ENCODE measurements at regions not wholly inside any gene's neighbourhood (a gene's known extent, or its start where the extent isn't known, plus 50 kb on each side); places are given as distances from the start of the nearest gene placed in this dataset.

GRCh38 chr1:104459886-104460285 lies 710.2 kb downstream of the AMY1C start:
- no peak overlapping the region for H3K4me3 ChIP-seq (replicated peaks in 1 of 3; ENCODE audit: insufficient read depth in 1 of 3, low read depth in 1 of 3, low read length in 3 of 3)
- no peak overlapping the region for H3K27ac ChIP-seq (ENCODE audit: insufficient read depth, low read depth, low read length)
- dilution Hi-C loops (cut with MboI; ENCODE audit: extremely low pct_ligation_motif_present, low sequenced_read_pairs) (no loop called here), intact Hi-C loops (cut with micrococcal nuclease) (no loop called here)
- TF ChIP-seq POLR2A (IDR thresholded peaks at IDR 0.05; ENCODE audit: low read depth, low read length): no peak
- TF ChIP-seq FOS (IDR thresholded peaks at IDR 0.05; ENCODE audit: borderline replicate concordance, insufficient read depth, low read length): no peak
- TF ChIP-seq JUN (IDR thresholded peaks at IDR 0.05; ENCODE audit: borderline replicate concordance, insufficient read depth, insufficient read length, low read depth): no peak
- no peak for TF ChIP-seq GATA2 (IDR thresholded peaks at IDR 0.05; ENCODE audit: insufficient read depth, insufficient read length, low read depth, low read length)
- TF ChIP-seq, protein P1, sequence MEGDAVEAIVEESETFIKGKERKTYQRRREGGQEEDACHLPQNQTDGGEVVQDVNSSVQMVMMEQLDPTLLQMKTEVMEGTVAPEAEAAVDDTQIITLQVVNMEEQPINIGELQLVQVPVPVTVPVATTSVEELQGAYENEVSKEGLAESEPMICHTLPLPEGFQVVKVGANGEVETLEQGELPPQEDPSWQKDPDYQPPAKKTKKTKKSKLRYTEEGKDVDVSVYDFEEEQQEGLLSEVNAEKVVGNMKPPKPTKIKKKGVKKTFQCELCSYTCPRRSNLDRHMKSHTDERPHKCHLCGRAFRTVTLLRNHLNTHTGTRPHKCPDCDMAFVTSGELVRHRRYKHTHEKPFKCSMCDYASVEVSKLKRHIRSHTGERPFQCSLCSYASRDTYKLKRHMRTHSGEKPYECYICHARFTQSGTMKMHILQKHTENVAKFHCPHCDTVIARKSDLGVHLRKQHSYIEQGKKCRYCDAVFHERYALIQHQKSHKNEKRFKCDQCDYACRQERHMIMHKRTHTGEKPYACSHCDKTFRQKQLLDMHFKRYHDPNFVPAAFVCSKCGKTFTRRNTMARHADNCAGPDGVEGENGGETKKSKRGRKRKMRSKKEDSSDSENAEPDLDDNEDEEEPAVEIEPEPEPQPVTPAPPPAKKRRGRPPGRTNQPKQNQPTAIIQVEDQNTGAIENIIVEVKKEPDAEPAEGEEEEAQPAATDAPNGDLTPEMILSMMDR (IDR thresholded peaks at IDR 0.05; ENCODE audit: extremely low read depth in 1 of 2, insufficient read depth in 1 of 2, low read depth in 1 of 2, low read length in 2 of 2): no peak
- no peak for TF ChIP-seq EZH2 (IDR thresholded peaks at IDR 0.05; ENCODE audit: borderline replicate concordance, low read depth, low read length, severe bottlenecking)
- TF ChIP-seq, protein P2, sequence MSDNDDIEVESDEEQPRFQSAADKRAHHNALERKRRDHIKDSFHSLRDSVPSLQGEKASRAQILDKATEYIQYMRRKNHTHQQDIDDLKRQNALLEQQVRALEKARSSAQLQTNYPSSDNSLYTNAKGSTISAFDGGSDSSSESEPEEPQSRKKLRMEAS (IDR thresholded peaks at IDR 0.05; ENCODE audit: insufficient read depth, insufficient read length): no peak
- TF ChIP-seq POLR2AphosphoS5 (IDR thresholded peaks at IDR 0.05; ENCODE audit: insufficient read depth, low read depth, low read length): no peak
- POLR2A ChIA-PET: no interaction called here
- no peak overlapping the region for H2AFZ ChIP-seq (ENCODE audit: low read depth, low read length)
- no peaks in the 10 kb centered on the region for H3K79me2 ChIP-seq (ENCODE audit: control insufficient read depth, insufficient read depth, low read length)
- H3K9ac ChIP-seq (replicated peaks; ENCODE audit: extremely low read depth, insufficient read depth, low read length): no peak overlapping the region
- CTCF ChIA-PET: interaction anchor here (0.7 kb wide), 1 partner anchor 10 kb away, joined by 3 read pairs; no protein-coding TSS in a partner anchor
- no peak for DNase-seq (ENCODE audit: low read depth, low spot score)
- H3K4me2 ChIP-seq (ENCODE audit: insufficient read depth, low read length): no peak overlapping the region
- H3K27me3 ChIP-seq (ENCODE audit: control insufficient read depth in 2 of 2, insufficient read depth in 2 of 2, low read length in 2 of 2): no peaks in the 10 kb centered on the region
- no peaks in the 10 kb centered on the region for H3K9me1 ChIP-seq (replicated peaks; ENCODE audit: control insufficient read depth, extremely low read depth, insufficient read depth, low read length)
- H3K36me3 ChIP-seq (ENCODE audit: control insufficient read depth in 2 of 2, extremely low read depth in 1 of 2, insufficient read depth in 2 of 2, low read length in 2 of 2): no peaks in the 10 kb centered on the region
- no peak for FAIRE-seq
- no TSS peak for BruUV-seq (replicated peaks)
- no peaks in the 10 kb centered on the region for H4K20me1 ChIP-seq (replicated peaks; ENCODE audit: control insufficient read depth, extremely low read depth, insufficient read depth, low read length)
- no peaks in the 10 kb centered on the region for H3K4me1 ChIP-seq (ENCODE audit: control insufficient read depth, extremely low read depth, insufficient read depth, low read length)
- H3K9me3 ChIP-seq (replicated peaks; ENCODE audit: control insufficient read depth, insufficient read depth, low read length): peaks cover 5% of the 10 kb centered on the region

Measured in endothelial cell of umbilical vein (primary cell).